HEK293 (cell line): ENCODE measurements at regions not wholly inside any gene's neighbourhood (a gene's known extent, or its start where the extent isn't known, plus 50 kb on each side); places are given as distances from the start of the nearest gene placed in this dataset.

ENCODE experiments used
- CTCF ChIA-PET: fragments of 350-600 bp; formaldehyde crosslinking; extraction: SDS; loops from one replicate; lab custom pipeline; 2021; ENCODE audit warnings: antibody characterized with exemption; lab: Yijun Ruan, JAX
- POLR2A ChIA-PET: fragments of 300-600 bp; formaldehyde crosslinking; extraction: SDS; loops from one replicate; lab custom pipeline; 2020; ENCODE audit warnings: antibody characterized with exemption, inconsistent platforms; lab: Yijun Ruan, JAX
- H3K27ac ChIP-seq: fragments of 200-500 bp; sonication (Bioruptor generic); 2 replicates; pipeline ENCODE4 v1.5.1; 2014; ENCODE audit warnings: low read depth, low read length, control low read depth, inconsistent platforms; ENCODE audit errors: extremely low read depth
- H3K36me3 ChIP-seq, 2 experiments: fragments of 200-500 bp in 1 of 2; sonication (Bioruptor generic) in 1 of 2; 1 replicate in 1 of 2; 2 replicates in 1 of 2; pipeline ENCODE4 v1.5.1; 2014 to 2017; ENCODE audit warnings: inconsistent platforms in 2 of 2, low read length in 2 of 2; ENCODE audit not compliant: control insufficient read depth in 2 of 2, insufficient read depth in 1 of 2
- H3K4me1 ChIP-seq: fragments of 200-500 bp; sonication (Bioruptor generic); 2 replicates; pipeline ENCODE4 v1.5.1; 2014; ENCODE audit warnings: mild to moderate bottlenecking, low read length, inconsistent platforms; ENCODE audit not compliant: control insufficient read depth, insufficient read depth
- H3K4me3 ChIP-seq: 2 replicates; pipeline ENCODE4 v1.5.1; 2011; ENCODE audit warnings: low read depth, mild to moderate bottlenecking, control low read depth, low read length, moderate library complexity
- H3K9me3 ChIP-seq: fragments of 200-500 bp; sonication (Bioruptor generic); 2 replicates; pipeline ENCODE4 v1.5.1; 2014; ENCODE audit warnings: low read depth, low read length, inconsistent platforms; ENCODE audit not compliant: control insufficient read depth, insufficient read depth
- HOXA7 ChIP-seq: sonication (generic); formaldehyde crosslinking; IDR thresholded peaks from 2 replicates; pipeline ENCODE4 v1.8.1; 2022; ENCODE audit warnings: missing genetic modification reagents, borderline replicate concordance
- KLF7 ChIP-seq: fragments of 450-650 bp; formaldehyde crosslinking; IDR thresholded peaks from 2 replicates; pipeline ENCODE4 v1.5.1; 2016; ENCODE audit warnings: missing biosample characterization, missing genetic modification characterization, borderline replicate concordance
- WT1 ChIP-seq: fragments of 450-650 bp; formaldehyde crosslinking; IDR thresholded peaks from 2 replicates; pipeline ENCODE4 v1.5.1; 2016; ENCODE audit warnings: missing biosample characterization, missing genetic modification characterization
- ZNF138 ChIP-seq: fragments of 450-650 bp; formaldehyde crosslinking; IDR thresholded peaks from 2 replicates; pipeline ENCODE4 v1.5.1; 2016; ENCODE audit warnings: missing biosample characterization, missing genetic modification characterization, borderline replicate concordance
- ZNF223 ChIP-seq: fragments of 450-650 bp; formaldehyde crosslinking; IDR thresholded peaks from 2 replicates; pipeline ENCODE4 v1.5.1; 2016; ENCODE audit warnings: missing biosample characterization, missing genetic modification characterization
- ZNF366 ChIP-seq: fragments of 450-650 bp; formaldehyde crosslinking; conservative IDR thresholded peaks from 2 replicates; pipeline ENCODE4 v1.5.1; 2016; ENCODE audit warnings: missing biosample characterization, missing genetic modification characterization
- ZNF398 ChIP-seq: fragments of 450-650 bp; formaldehyde crosslinking; IDR thresholded peaks from 2 replicates; pipeline ENCODE4 v1.5.1; 2017; ENCODE audit warnings: missing biosample characterization, missing genetic modification characterization
- ZNF416 ChIP-seq: fragments of 450-650 bp; formaldehyde crosslinking; IDR thresholded peaks from 2 replicates; pipeline ENCODE4 v1.5.1; 2016; ENCODE audit warnings: missing biosample characterization, missing genetic modification characterization
- ZNF426 ChIP-seq: fragments of 450-650 bp; formaldehyde crosslinking; IDR thresholded peaks from 2 replicates; pipeline ENCODE4 v1.5.1; 2017; ENCODE audit warnings: missing biosample characterization, missing genetic modification characterization, mild to moderate bottlenecking, inconsistent platforms, moderate library complexity
- ZNF529 ChIP-seq: fragments of 450-650 bp; formaldehyde crosslinking; IDR thresholded peaks from 2 replicates; pipeline ENCODE4 v1.5.1; 2017; ENCODE audit warnings: missing genetic modification characterization, missing biosample characterization; ENCODE audit not compliant: insufficient replicate concordance
- ZNF621 ChIP-seq: fragments of 450-650 bp; formaldehyde crosslinking; IDR thresholded peaks from 2 replicates; pipeline ENCODE4 v1.5.1; 2017; ENCODE audit warnings: missing biosample characterization, missing genetic modification characterization
- TF ChIP-seq, protein P1 (sequence below): fragments of 450-650 bp; formaldehyde crosslinking; IDR thresholded peaks from 2 replicates; pipeline ENCODE4 v1.5.1; 2016; ENCODE audit warnings: missing biosample characterization, missing genetic modification characterization
- TF ChIP-seq, protein P2 (sequence below): fragments of 450-650 bp; formaldehyde crosslinking; IDR thresholded peaks from 2 replicates; pipeline ENCODE4; 2016; ENCODE audit warnings: missing biosample characterization, missing genetic modification characterization
- TF ChIP-seq, protein P3 (sequence below): fragments of 450-650 bp; formaldehyde crosslinking; conservative IDR thresholded peaks from 2 replicates; pipeline ENCODE4 v1.5.1; 2016; ENCODE audit warnings: low read depth, missing biosample characterization, missing genetic modification characterization

GRCh38 chrX:69431420-69431819 is 72.7 kb upstream of the NALF2 start:
- Histone ChIP-seq H3K4me3 (no peak overlapping the region), H3K4me1 (no peaks in the 10 kb centered on the region), H3K27ac (no peak overlapping the region)
- POLR2A ChIA-PET, result no interaction called here
- TF ChIP-seq, protein P1, sequence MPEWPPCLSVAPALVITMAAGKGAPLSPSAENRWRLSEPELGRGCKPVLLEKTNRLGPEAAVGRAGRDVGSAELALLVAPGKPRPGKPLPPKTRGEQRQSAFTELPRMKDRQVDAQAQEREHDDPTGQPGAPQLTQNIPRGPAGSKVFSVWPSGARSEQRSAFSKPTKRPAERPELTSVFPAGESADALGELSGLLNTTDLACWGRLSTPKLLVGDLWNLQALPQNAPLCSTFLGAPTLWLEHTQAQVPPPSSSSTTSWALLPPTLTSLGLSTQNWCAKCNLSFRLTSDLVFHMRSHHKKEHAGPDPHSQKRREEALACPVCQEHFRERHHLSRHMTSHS (tag by site-specific recombination), result no peak
- TF ChIP-seq, all 188 proteins: peak for 0
- CTCF ChIA-PET, result no interaction called here
- H3K9me3 ChIP-seq, result no peaks in the 10 kb centered on the region
- no peaks in the 10 kb centered on the region for H3K36me3 ChIP-seq

- no peak for TF ChIP-seq ZNF398 (tag by site-specific recombination)
- no peak for TF ChIP-seq ZNF416
- TF ChIP-seq ZNF366 (tag by site-specific recombination), result no peak
- no peak for TF ChIP-seq HOXA7 (CRISPR knock-in tag)
- no peak for TF ChIP-seq ZNF529 (tag by site-specific recombination)
- no peak for TF ChIP-seq KLF7
- TF ChIP-seq WT1 (tag by site-specific recombination), result no peak
- TF ChIP-seq ZNF426, result no peak
- TF ChIP-seq, protein P2, sequence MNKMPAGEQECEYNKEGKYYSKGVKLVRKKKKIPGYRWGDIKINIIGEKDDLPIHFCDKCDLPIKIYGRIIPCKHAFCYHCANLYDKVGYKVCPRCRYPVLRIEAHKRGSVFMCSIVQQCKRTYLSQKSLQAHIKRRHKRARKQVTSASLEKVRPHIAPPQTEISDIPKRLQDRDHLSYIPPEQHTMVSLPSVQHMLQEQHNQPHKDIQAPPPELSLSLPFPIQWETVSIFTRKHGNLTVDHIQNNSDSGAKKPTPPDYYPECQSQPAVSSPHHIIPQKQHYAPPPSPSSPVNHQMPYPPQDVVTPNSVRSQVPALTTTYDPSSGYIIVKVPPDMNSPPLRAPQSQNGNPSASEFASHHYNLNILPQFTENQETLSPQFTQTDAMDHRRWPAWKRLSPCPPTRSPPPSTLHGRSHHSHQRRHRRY, result no peak
- TF ChIP-seq ZNF223, result no peak
- TF ChIP-seq, protein P3, sequence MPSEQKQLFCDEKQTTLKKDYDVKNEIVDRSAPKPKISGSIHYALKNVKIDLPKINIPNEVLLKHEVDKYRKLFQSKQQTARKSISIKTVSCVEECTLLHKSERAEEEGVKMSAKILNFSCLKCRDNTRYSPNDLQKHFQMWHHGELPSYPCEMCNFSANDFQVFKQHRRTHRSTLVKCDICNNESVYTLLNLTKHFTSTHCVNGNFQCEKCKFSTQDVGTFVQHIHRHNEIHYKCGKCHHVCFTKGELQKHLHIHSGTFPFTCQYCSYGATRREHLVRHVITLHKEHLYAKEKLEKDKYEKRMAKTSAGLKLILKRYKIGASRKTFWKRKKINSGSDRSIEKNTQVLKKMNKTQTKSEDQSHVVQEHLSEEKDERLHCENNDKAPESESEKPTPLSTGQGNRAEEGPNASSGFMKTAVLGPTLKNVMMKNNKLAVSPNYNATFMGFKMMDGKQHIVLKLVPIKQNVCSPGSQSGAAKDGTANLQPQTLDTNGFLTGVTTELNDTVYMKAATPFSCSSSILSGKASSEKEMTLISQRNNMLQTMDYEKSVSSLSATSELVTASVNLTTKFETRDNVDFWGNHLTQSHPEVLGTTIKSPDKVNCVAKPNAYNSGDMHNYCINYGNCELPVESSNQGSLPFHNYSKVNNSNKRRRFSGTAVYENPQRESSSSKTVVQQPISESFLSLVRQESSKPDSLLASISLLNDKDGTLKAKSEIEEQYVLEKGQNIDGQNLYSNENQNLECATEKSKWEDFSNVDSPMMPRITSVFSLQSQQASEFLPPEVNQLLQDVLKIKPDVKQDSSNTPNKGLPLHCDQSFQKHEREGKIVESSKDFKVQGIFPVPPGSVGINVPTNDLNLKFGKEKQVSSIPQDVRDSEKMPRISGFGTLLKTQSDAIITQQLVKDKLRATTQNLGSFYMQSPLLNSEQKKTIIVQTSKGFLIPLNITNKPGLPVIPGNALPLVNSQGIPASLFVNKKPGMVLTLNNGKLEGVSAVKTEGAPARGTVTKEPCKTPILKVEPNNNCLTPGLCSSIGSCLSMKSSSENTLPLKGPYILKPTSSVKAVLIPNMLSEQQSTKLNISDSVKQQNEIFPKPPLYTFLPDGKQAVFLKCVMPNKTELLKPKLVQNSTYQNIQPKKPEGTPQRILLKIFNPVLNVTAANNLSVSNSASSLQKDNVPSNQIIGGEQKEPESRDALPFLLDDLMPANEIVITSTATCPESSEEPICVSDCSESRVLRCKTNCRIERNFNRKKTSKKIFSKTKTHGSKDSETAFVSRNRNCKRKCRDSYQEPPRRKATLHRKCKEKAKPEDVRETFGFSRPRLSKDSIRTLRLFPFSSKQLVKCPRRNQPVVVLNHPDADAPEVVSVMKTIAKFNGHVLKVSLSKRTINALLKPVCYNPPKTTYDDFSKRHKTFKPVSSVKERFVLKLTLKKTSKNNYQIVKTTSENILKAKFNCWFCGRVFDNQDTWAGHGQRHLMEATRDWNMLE (tag by site-specific recombination), result no peak
- TF ChIP-seq ZNF138 (tag by site-specific recombination), result no peak
- TF ChIP-seq ZNF621 (tag by site-specific recombination), result no peak
- H3K4me3 ChIP-seq, result no peak overlapping the region
- H3K9me3 ChIP-seq, result no peaks in the 10 kb centered on the region
- no peaks in the 10 kb centered on the region for H3K36me3 ChIP-seq
- no peak overlapping the region for H3K27ac ChIP-seq
- POLR2A ChIA-PET, result no interaction called here
- CTCF ChIA-PET, result interaction anchor here (0.6 to 0.7 kb wide), 2 partner anchors 64 to 1752 kb away, joined by 3 read pairs; no protein-coding TSS in a partner anchor
- H3K4me1 ChIP-seq, result no peaks in the 10 kb centered on the region
Measured at GRCh38 chrX:69430785-69431184, 73.3 kb upstream of the NALF2 start.
